CD4-positive, alpha-beta T cell (primary cell): ENCODE measurements at regions not wholly inside any gene's neighbourhood (a gene's known extent, or its start where the extent isn't known, plus 50 kb on each side); places are given as distances from the start of the nearest gene placed in this dataset.

Source experiments
- ATAC-seq: fragments of 200-7000 bp; cut with Tn5 transposase; one replicate; pipeline ENCODE4 v1.10.0; 2022; ENCODE audit warnings: mild to moderate bottlenecking; ENCODE audit not compliant: poor library complexity
- CTCF ChIA-PET: fragments of 350-600 bp; sonication (Branson Sonifier 250); formaldehyde crosslinking; loops from one replicate; lab custom pipeline; 2021; ENCODE audit warnings: antibody characterized with exemption, inconsistent platforms; lab: Charles Lee
- POLR2A ChIA-PET: fragments of 350-600 bp; sonication (Branson Sonifier 250); formaldehyde crosslinking; loops from one replicate; lab custom pipeline; 2021; ENCODE audit warnings: antibody characterized with exemption, inconsistent platforms; lab: Charles Lee
- DNase-seq, 14 experiments: peaks; one replicate each; pipeline ENCODE4 v3.0.0-alpha.2; 2013 to 2020; ENCODE audit warnings: mixed read lengths in 2 of 14
- H3K27ac ChIP-seq, 2 donors: one replicate each; pipeline versions ENCODE4 v1.5.1 to v1.7.0; 2013; ENCODE audit warnings: low read length in 2 of 2, low read depth in 1 of 2, mild to moderate bottlenecking in 1 of 2
- H3K27me3 ChIP-seq, 2 experiments: 1 replicate in 1 of 2; 2 replicates in 1 of 2; pipeline versions ENCODE4 v1.6.1 to v1.7.0; 2013; ENCODE audit warnings: low read length in 2 of 2, control low read depth in 1 of 2, mild to moderate bottlenecking in 1 of 2, moderate library complexity in 1 of 2; ENCODE audit not compliant: insufficient read depth in 2 of 2, control insufficient read depth in 1 of 2
- H3K36me3 ChIP-seq: one replicate; pipeline ENCODE4 v1.6.1; 2013; ENCODE audit warnings: low read length, control low read depth; ENCODE audit not compliant: insufficient read depth
- H3K4me1 ChIP-seq: one replicate; pipeline ENCODE4 v1.6.1; 2013; ENCODE audit warnings: low read length, control low read depth; ENCODE audit not compliant: insufficient read depth
- H3K4me3 ChIP-seq: one replicate; pipeline ENCODE4 v1.5.1; 2013; ENCODE audit warnings: mild to moderate bottlenecking, low read length, moderate library complexity
- H3K9me3 ChIP-seq, 2 experiments: 1 replicate in 1 of 2; 2 replicates in 1 of 2; pipeline versions ENCODE4 v1.6.1 to v1.7.0; 2013; ENCODE audit warnings: low read length in 2 of 2, mild to moderate bottlenecking in 2 of 2, control low read depth in 1 of 2, moderate library complexity in 1 of 2; ENCODE audit not compliant: control insufficient read depth in 1 of 2, insufficient read depth in 1 of 2
- H3K27ac Mint-ChIP-seq: one replicate; pipeline ENCODE4 v1.8.0; 2020; ENCODE audit warnings: mixed read lengths
- H3K27me3 Mint-ChIP-seq: one replicate; pipeline ENCODE4 v1.8.0; 2021; ENCODE audit warnings: mixed read lengths
- H3K36me3 Mint-ChIP-seq: one replicate; pipeline ENCODE4 v1.8.0; 2021; ENCODE audit warnings: low read depth, mixed read lengths
- H3K4me1 Mint-ChIP-seq: one replicate; pipeline ENCODE4 v1.8.0; 2021; ENCODE audit warnings: low read depth, mixed read lengths
- H3K4me3 Mint-ChIP-seq: one replicate; pipeline ENCODE4 v1.8.0; 2020; ENCODE audit warnings: mild to moderate bottlenecking, mixed read lengths
- H3K9me3 Mint-ChIP-seq: one replicate; pipeline ENCODE4 v1.8.0; 2020; ENCODE audit warnings: mixed read lengths
- CTCF ChIP-seq: fragments of 200-600 bp; IDR thresholded peaks from one replicate; pipeline ENCODE4 v1.8.0; 2022; ENCODE audit warnings: antibody characterized with exemption, mild to moderate bottlenecking
- intact Hi-C, 2 experiments: fragments of 100-400 bp; cut with DNase I in 1 of 2; cut with micrococcal nuclease in 1 of 2; formaldehyde crosslinking; loops; one replicate each; pipeline versions ENCODE4 v1.15.1 to v1.9.0; 2023 to 2025; cut with DNase I, micrococcal nuclease

- DNase-seq (no peak), ATAC-seq (no peak)
- Mint-ChIP-seq H3K4me3 (no peak overlapping the region), H3K4me1 (no peaks in the 10 kb centered on the region), H3K27me3 (no peaks in the 10 kb centered on the region), H3K36me3 (no peaks in the 10 kb centered on the region), H3K9me3 (peaks cover 5% of the 10 kb centered on the region), H3K27ac (no peak overlapping the region)
- peaks cover 0 to 7% of the 10 kb centered on the region in 2 experiments for H3K9me3 ChIP-seq
- no peaks in the 10 kb centered on the region for H3K36me3 ChIP-seq
- no peak overlapping the region for H3K4me3 ChIP-seq
- no peaks in the 10 kb centered on the region for H3K27me3 ChIP-seq
- ChIA-PET CTCF (no interaction called here), POLR2A (no interaction called here)
- no peak for TF ChIP-seq CTCF
- no peak overlapping the region for H3K27ac ChIP-seq
- intact Hi-C loops, result no loop called here
- H3K4me1 ChIP-seq, result no peaks in the 10 kb centered on the region
Observed at GRCh38 chr3:111359261-111360030, 182.6 kb upstream of the CD96 start.

DNA sequence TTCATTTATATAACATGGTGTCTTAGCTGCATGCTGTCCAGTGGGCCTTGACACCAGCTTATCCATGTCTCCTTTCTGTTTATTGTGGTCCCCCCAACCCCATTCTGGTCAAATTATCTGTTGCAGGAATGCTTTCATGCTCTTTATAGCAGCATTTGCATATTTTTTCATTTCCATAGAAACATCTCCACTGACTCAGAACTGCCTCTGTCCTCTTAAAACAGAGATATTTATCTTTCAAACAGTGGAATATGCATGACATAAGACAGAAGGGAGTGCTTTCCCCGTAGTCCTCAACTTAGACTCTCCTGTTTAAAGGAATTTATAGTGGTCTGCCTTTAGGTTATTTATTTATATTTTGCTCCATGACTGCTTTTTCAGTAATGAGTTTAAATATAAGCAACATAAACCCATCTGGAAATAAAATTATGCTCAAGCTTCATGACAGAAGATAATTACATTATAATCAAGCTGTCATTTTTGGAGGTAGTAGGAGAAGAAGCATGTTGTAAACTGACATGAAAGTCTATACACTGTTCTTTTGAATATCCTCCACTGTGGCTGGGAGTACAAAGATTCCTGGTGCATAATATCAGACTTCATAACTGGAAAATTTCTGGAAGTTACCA lies 179.5 kb upstream of the CD96 start:
- Histone ChIP-seq H3K36me3 (no peaks in the 10 kb centered on the region), H3K9me3 (peaks cover 0 to 7% of the 10 kb centered on the region in 2 experiments), H3K4me3 (no peak overlapping the region), H3K27ac (no peak overlapping the region), H3K27me3 (no peaks in the 10 kb centered on the region), H3K4me1 (no peaks in the 10 kb centered on the region)
- DNase-seq (no peak), ATAC-seq (no peak)
- no peaks in the 10 kb centered on the region for H3K4me1 Mint-ChIP-seq
- H3K9me3 Mint-ChIP-seq, result peaks cover 2% of the 10 kb centered on the region
- H3K36me3 Mint-ChIP-seq, result no peaks in the 10 kb centered on the region
- H3K27ac Mint-ChIP-seq, result no peak overlapping the region
- H3K27me3 Mint-ChIP-seq, result no peaks in the 10 kb centered on the region
- intact Hi-C loops, result no loop called here
- H3K4me3 Mint-ChIP-seq, result no peak overlapping the region
- POLR2A ChIA-PET, result interaction anchor here (0.8 kb wide), 1 partner anchor 10 kb away, joined by 3 read pairs; no protein-coding TSS in a partner anchor
- TF ChIP-seq CTCF, result no peak
- CTCF ChIA-PET, result no interaction called here

DNA sequence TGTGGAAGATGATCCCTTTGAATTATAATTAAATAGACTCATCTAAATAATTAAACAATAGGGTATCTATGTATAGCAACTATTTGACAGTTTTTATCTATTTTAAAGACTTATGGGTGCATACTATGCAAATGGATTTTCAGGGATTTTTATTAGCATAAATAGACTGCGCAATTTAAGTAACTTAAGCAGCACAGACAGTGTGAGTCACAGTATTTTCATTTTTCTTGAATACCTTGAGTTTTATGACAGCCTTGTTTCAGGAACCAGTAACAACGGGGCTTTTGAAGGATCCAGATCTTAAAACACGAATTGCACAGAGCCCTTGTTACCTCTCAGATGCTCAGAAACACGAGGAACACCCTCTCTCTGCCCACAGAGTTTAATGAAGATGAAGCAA lies 175.5 kb upstream of the CD96 start:
- H3K27me3 Mint-ChIP-seq, result no peaks in the 10 kb centered on the region

More for the DNA sequence above, 175.5 kb upstream of the CD96 start:
- no peaks in the 10 kb centered on the region for H3K4me1 ChIP-seq
- H3K9me3 ChIP-seq, result peaks cover 5% of the 10 kb centered on the region in 2 experiments
- Mint-ChIP-seq H3K36me3 (peaks cover 1% of the 10 kb centered on the region), H3K4me3 (no peak overlapping the region), H3K27ac (no peak overlapping the region), H3K4me1 (no peaks in the 10 kb centered on the region), H3K9me3 (peaks cover 4% of the 10 kb centered on the region)
- POLR2A ChIA-PET, result no interaction called here
- intact Hi-C loops, result no loop called here
- TF ChIP-seq CTCF, result no peak
- H3K36me3 ChIP-seq, result no peaks in the 10 kb centered on the region
- no peaks in the 10 kb centered on the region for H3K27me3 ChIP-seq
- DNase-seq (no peak), ATAC-seq (no peak)
- no peak overlapping the region for H3K27ac ChIP-seq
- H3K4me3 ChIP-seq, result no peak overlapping the region
- CTCF ChIA-PET, result no interaction called here
